Activated CD4-positive, alpha-beta T cell treated with anti-CD3 and anti-CD28 coated beads for 36 hours (primary cell): ENCODE measurements at regions not wholly inside any gene's neighbourhood (a gene's known extent, or its start where the extent isn't known, plus 50 kb on each side); places are given as distances from the start of the nearest gene placed in this dataset.

Experiments used
- ATAC-seq: fragments of 200-7000 bp; cut with Tn5 transposase; one replicate; pipeline ENCODE4 v1.10.0; 2021; ENCODE audit warnings: mild to moderate bottlenecking, moderate library complexity
- CTCF ChIA-PET: fragments of 350-600 bp; sonication (Branson Sonifier 250); formaldehyde crosslinking; loops from one replicate; lab custom pipeline; 2021; ENCODE audit warnings: antibody characterized with exemption; lab: Charles Lee
- POLR2A ChIA-PET: fragments of 350-600 bp; sonication (Branson Sonifier 250); formaldehyde crosslinking; loops from one replicate; lab custom pipeline; 2021; ENCODE audit warnings: antibody characterized with exemption, inconsistent platforms; lab: Charles Lee
- DNase-seq: peaks from one replicate; pipeline ENCODE4 v3.0.0-alpha.2; 2020
- H3K27ac Mint-ChIP-seq: one replicate; pipeline ENCODE4 v1.8.0; 2021; ENCODE audit warnings: mixed read lengths
- H3K27me3 Mint-ChIP-seq: one replicate; pipeline ENCODE4 v1.8.0; 2021; ENCODE audit warnings: mixed read lengths
- H3K36me3 Mint-ChIP-seq: one replicate; pipeline ENCODE4 v1.8.0; 2021; ENCODE audit warnings: low read depth, mixed read lengths
- H3K4me1 Mint-ChIP-seq: one replicate; pipeline ENCODE4 v1.8.0; 2021; ENCODE audit warnings: mixed read lengths
- H3K4me3 Mint-ChIP-seq: one replicate; pipeline ENCODE4 v1.8.0; 2021; ENCODE audit warnings: mild to moderate bottlenecking, moderate library complexity, mixed read lengths
- H3K9me3 Mint-ChIP-seq: one replicate; pipeline ENCODE4 v1.8.0; 2021; ENCODE audit warnings: low read depth, mixed read lengths
- intact Hi-C, 2 experiments: fragments of 100-400 bp; cut with DNase I in 1 of 2; cut with micrococcal nuclease in 1 of 2; formaldehyde crosslinking; loops; one replicate each; pipeline versions ENCODE4 v1.14.2 to v1.15.1; 2022 to 2024; cut with DNase I, micrococcal nuclease

- CTCF ChIA-PET: no interaction called here
Observed at GRCh38 chr13:112205990-112206389, 139.0 kb downstream of the SOX1 start.

GRCh38 chr13:112207129-112207528 lies 140.2 kb downstream of the SOX1 start:
- ChIA-PET POLR2A (no interaction called here), CTCF (no interaction called here)
- Mint-ChIP-seq H3K4me3 (no peak overlapping the region), H3K4me1 (peaks cover 6% of the 10 kb centered on the region), H3K36me3 (no peaks in the 10 kb centered on the region), H3K27ac (no peak overlapping the region), H3K27me3 (peaks cover 37% of the 10 kb centered on the region), H3K9me3 (no peaks in the 10 kb centered on the region)
- ATAC-seq (no peak), DNase-seq (no peak)
- intact Hi-C loops: no loop called here

More at GRCh38 chr13:112205990-112206389, 139.0 kb downstream of the SOX1 start:
- intact Hi-C loops: no loop called here
- POLR2A ChIA-PET: no interaction called here
- Mint-ChIP-seq H3K4me3 (no peak overlapping the region), H3K36me3 (no peaks in the 10 kb centered on the region), H3K27me3 (peaks cover 40% of the 10 kb centered on the region), H3K4me1 (peaks cover 6% of the 10 kb centered on the region), H3K9me3 (no peaks in the 10 kb centered on the region), H3K27ac (no peak overlapping the region)
- DNase-seq (no peak), ATAC-seq (no peak)

- ChIA-PET POLR2A (no interaction called here), CTCF (no interaction called here)
- peaks cover 35% of the 10 kb centered on the region for H3K27me3 Mint-ChIP-seq
- DNase-seq (no peak), ATAC-seq (no peak)
- no peaks in the 10 kb centered on the region for H3K36me3 Mint-ChIP-seq
- H3K4me1 Mint-ChIP-seq: peaks cover 6% of the 10 kb centered on the region
- no peak overlapping the region for H3K27ac Mint-ChIP-seq
- intact Hi-C loops: no loop called here
- H3K9me3 Mint-ChIP-seq: no peaks in the 10 kb centered on the region
- H3K4me3 Mint-ChIP-seq: no peak overlapping the region
Observed at GRCh38 chr13:112208656-112209055, 141.7 kb downstream of the SOX1 start.

- CTCF ChIA-PET: no interaction called here
- H3K4me3 Mint-ChIP-seq: no peak overlapping the region
- no peak overlapping the region for H3K27ac Mint-ChIP-seq
- H3K9me3 Mint-ChIP-seq: no peaks in the 10 kb centered on the region
- H3K4me1 Mint-ChIP-seq: peaks cover 6% of the 10 kb centered on the region
- peaks cover 29% of the 10 kb centered on the region for H3K27me3 Mint-ChIP-seq
- POLR2A ChIA-PET: no interaction called here
- intact Hi-C loops: no loop called here
- DNase-seq: no peak
- H3K36me3 Mint-ChIP-seq: no peaks in the 10 kb centered on the region
- no peak for ATAC-seq
Observed at GRCh38 chr13:112209266-112209665, 142.3 kb downstream of the SOX1 start.

GRCh38 chr13:112209711-112210110 lies 142.8 kb downstream of the SOX1 start:
- intact Hi-C loops: no loop called here
- H3K4me1 Mint-ChIP-seq: peaks cover 6% of the 10 kb centered on the region

GRCh38 chr13:112210371-112210770 lies 143.4 kb downstream of the SOX1 start:
- intact Hi-C loops: no loop called here
- ChIA-PET CTCF (no interaction called here), POLR2A (no interaction called here)
- Mint-ChIP-seq H3K27ac (no peak overlapping the region), H3K9me3 (no peaks in the 10 kb centered on the region), H3K36me3 (no peaks in the 10 kb centered on the region), H3K4me1 (peaks cover 2% of the 10 kb centered on the region), H3K4me3 (no peak overlapping the region), H3K27me3 (peaks cover 18% of the 10 kb centered on the region)
- DNase-seq (no peak), ATAC-seq (no peak)

More at GRCh38 chr13:112209711-112210110, 142.8 kb downstream of the SOX1 start:
- H3K27me3 Mint-ChIP-seq: peaks cover 25% of the 10 kb centered on the region
- no peak overlapping the region for H3K4me3 Mint-ChIP-seq
- H3K27ac Mint-ChIP-seq: no peak overlapping the region
- H3K9me3 Mint-ChIP-seq: no peaks in the 10 kb centered on the region
- ChIA-PET CTCF (no interaction called here), POLR2A (no interaction called here)
- ATAC-seq (no peak), DNase-seq (no peak)
- no peaks in the 10 kb centered on the region for H3K36me3 Mint-ChIP-seq

- intact Hi-C loops: no loop called here
- H3K9me3 Mint-ChIP-seq: no peaks in the 10 kb centered on the region
- H3K4me1 Mint-ChIP-seq: no peaks in the 10 kb centered on the region
- no peak overlapping the region for H3K4me3 Mint-ChIP-seq
- ChIA-PET POLR2A (no interaction called here), CTCF (no interaction called here)
- no peaks in the 10 kb centered on the region for H3K36me3 Mint-ChIP-seq
- no peak overlapping the region for H3K27ac Mint-ChIP-seq
- no peak for ATAC-seq
- H3K27me3 Mint-ChIP-seq: peaks cover 12% of the 10 kb centered on the region
- DNase-seq: no peak
Observed at GRCh38 chr13:112212533-112212932, 145.6 kb downstream of the SOX1 start.

GRCh38 chr13:112213467-112214255 lies 146.7 kb downstream of the SOX1 start:
- ChIA-PET POLR2A (no interaction called here), CTCF (no interaction called here)
- no peak for ATAC-seq
- no peaks in the 10 kb centered on the region for H3K4me1 Mint-ChIP-seq
- intact Hi-C loops: no loop called here
- no peak for DNase-seq
- no peak overlapping the region for H3K27ac Mint-ChIP-seq
- H3K9me3 Mint-ChIP-seq: no peaks in the 10 kb centered on the region
- H3K36me3 Mint-ChIP-seq: no peaks in the 10 kb centered on the region
- no peak overlapping the region for H3K4me3 Mint-ChIP-seq
- H3K27me3 Mint-ChIP-seq: peaks cover 2% of the 10 kb centered on the region

- Mint-ChIP-seq H3K4me3 (no peak overlapping the region), H3K27me3 (peaks cover under 1% of the 10 kb centered on the region), H3K36me3 (no peaks in the 10 kb centered on the region), H3K27ac (no peak overlapping the region), H3K4me1 (no peaks in the 10 kb centered on the region), H3K9me3 (no peaks in the 10 kb centered on the region)
- CTCF ChIA-PET: no interaction called here
- intact Hi-C loops: no loop called here
- ATAC-seq (no peak), DNase-seq (no peak)
- POLR2A ChIA-PET: no interaction called here
Observed at GRCh38 chr13:112215871-112216270, 148.9 kb downstream of the SOX1 start.

GRCh38 chr13:112217431-112217830 lies 150.5 kb downstream of the SOX1 start:
- no peak overlapping the region for H3K27ac Mint-ChIP-seq
- H3K9me3 Mint-ChIP-seq: no peaks in the 10 kb centered on the region
- ATAC-seq (no peak), DNase-seq (no peak)
- H3K36me3 Mint-ChIP-seq: no peaks in the 10 kb centered on the region
- intact Hi-C loops: no loop called here
- no peaks in the 10 kb centered on the region for H3K4me1 Mint-ChIP-seq
- POLR2A ChIA-PET: no interaction called here
- CTCF ChIA-PET: no interaction called here
- no peak overlapping the region for H3K4me3 Mint-ChIP-seq
- peaks cover 2% of the 10 kb centered on the region for H3K27me3 Mint-ChIP-seq

GRCh38 chr13:112218416-112218815 lies 151.5 kb downstream of the SOX1 start:
- Mint-ChIP-seq H3K4me1 (no peaks in the 10 kb centered on the region), H3K4me3 (no peak overlapping the region), H3K9me3 (no peaks in the 10 kb centered on the region), H3K36me3 (no peaks in the 10 kb centered on the region), H3K27me3 (peaks cover 2% of the 10 kb centered on the region), H3K27ac (no peak overlapping the region)
- intact Hi-C loops: no loop called here
- DNase-seq (no peak), ATAC-seq (no peak)
- CTCF ChIA-PET: no interaction called here
- POLR2A ChIA-PET: no interaction called here

GRCh38 chr13:112219740-112220139 lies 152.8 kb downstream of the SOX1 start:
- intact Hi-C loops: no loop called here
- POLR2A ChIA-PET: no interaction called here
- Mint-ChIP-seq H3K9me3 (no peaks in the 10 kb centered on the region), H3K4me3 (no peak overlapping the region), H3K4me1 (no peaks in the 10 kb centered on the region), H3K27me3 (peaks cover 2% of the 10 kb centered on the region), H3K36me3 (no peaks in the 10 kb centered on the region), H3K27ac (no peak overlapping the region)
- DNase-seq: no peak
- ATAC-seq: no peak
- CTCF ChIA-PET: interaction anchor here (0.5 kb wide), 1 partner anchor 18 kb away, joined by 5 read pairs; no protein-coding TSS in a partner anchor
